ENCODE measurements at regions not wholly inside any gene's neighbourhood (a gene's known extent, or its start where the extent isn't known, plus 50 kb on each side); places are given as distances from the start of the nearest gene placed in this dataset.

- no peak for DNase-seq (ENCODE audit: extremely low read depth, insufficient read length)
- no peaks in the 10 kb centered on the region for H3K27me3 ChIP-seq (replicated peaks; ENCODE audit: control insufficient read depth, insufficient read depth, low read length)
- TF ChIP-seq CTCF (IDR thresholded peaks at IDR 0.05; ENCODE audit: insufficient read depth, low read length, poor library complexity, severe bottlenecking): no peak
- no peak overlapping the region for H3K4me3 ChIP-seq (replicated peaks; ENCODE audit: low read depth, low read length)
- H3K36me3 ChIP-seq (ENCODE audit: control insufficient read depth, insufficient read depth, low read length): no peaks in the 10 kb centered on the region
Observed at GRCh38 chr15:35738370-35738769, 192.4 kb upstream of the DPH6 start.

GRCh38 chr15:35740761-35741160 is 194.8 kb upstream of the DPH6 start:
- no peak for TF ChIP-seq CTCF (IDR thresholded peaks at IDR 0.05; ENCODE audit: insufficient read depth, low read length, poor library complexity, severe bottlenecking)
- Histone ChIP-seq H3K27me3 (replicated peaks; ENCODE audit: control insufficient read depth, insufficient read depth, low read length) (no peaks in the 10 kb centered on the region), H3K36me3 (ENCODE audit: control insufficient read depth, insufficient read depth, low read length) (no peaks in the 10 kb centered on the region), H3K4me3 (replicated peaks; ENCODE audit: low read depth, low read length) (no peak overlapping the region)
- DNase-seq (ENCODE audit: extremely low read depth, insufficient read length): no peak

GRCh38 chr15:35741395-35741794 is 195.4 kb upstream of the DPH6 start:
- DNase-seq (ENCODE audit: extremely low read depth, insufficient read length): no peak
- H3K4me3 ChIP-seq (replicated peaks; ENCODE audit: low read depth, low read length): no peak overlapping the region
- no peaks in the 10 kb centered on the region for H3K27me3 ChIP-seq (replicated peaks; ENCODE audit: control insufficient read depth, insufficient read depth, low read length)
- TF ChIP-seq CTCF (IDR thresholded peaks at IDR 0.05; ENCODE audit: insufficient read depth, low read length, poor library complexity, severe bottlenecking): no peak
- no peaks in the 10 kb centered on the region for H3K36me3 ChIP-seq (ENCODE audit: control insufficient read depth, insufficient read depth, low read length)

- H3K36me3 ChIP-seq (ENCODE audit: control insufficient read depth, insufficient read depth, low read length): no peaks in the 10 kb centered on the region
- no peak for TF ChIP-seq CTCF (IDR thresholded peaks at IDR 0.05; ENCODE audit: insufficient read depth, low read length, poor library complexity, severe bottlenecking)
- no peak for DNase-seq (ENCODE audit: extremely low read depth, insufficient read length)
- no peaks in the 10 kb centered on the region for H3K27me3 ChIP-seq (replicated peaks; ENCODE audit: control insufficient read depth, insufficient read depth, low read length)
- H3K4me3 ChIP-seq (replicated peaks; ENCODE audit: low read depth, low read length): no peak overlapping the region
Observed at GRCh38 chr15:35741881-35742280, 195.9 kb upstream of the DPH6 start.

GRCh38 chr15:35743321-35743720 is 197.4 kb upstream of the DPH6 start:
- no peaks in the 10 kb centered on the region for H3K36me3 ChIP-seq (ENCODE audit: control insufficient read depth, insufficient read depth, low read length)
- no peaks in the 10 kb centered on the region for H3K27me3 ChIP-seq (replicated peaks; ENCODE audit: control insufficient read depth, insufficient read depth, low read length)
- no peak overlapping the region for H3K4me3 ChIP-seq (replicated peaks; ENCODE audit: low read depth, low read length)
- DNase-seq (ENCODE audit: extremely low read depth, insufficient read length): no peak
- no peak for TF ChIP-seq CTCF (IDR thresholded peaks at IDR 0.05; ENCODE audit: insufficient read depth, low read length, poor library complexity, severe bottlenecking)

GRCh38 chr15:35746121-35746520 is 200.2 kb upstream of the DPH6 start:
- no peak overlapping the region for H3K4me3 ChIP-seq (replicated peaks; ENCODE audit: low read depth, low read length)
- no peaks in the 10 kb centered on the region for H3K27me3 ChIP-seq (replicated peaks; ENCODE audit: control insufficient read depth, insufficient read depth, low read length)
- H3K36me3 ChIP-seq (ENCODE audit: control insufficient read depth, insufficient read depth, low read length): no peaks in the 10 kb centered on the region
- no peak for TF ChIP-seq CTCF (IDR thresholded peaks at IDR 0.05; ENCODE audit: insufficient read depth, low read length, poor library complexity, severe bottlenecking)
- DNase-seq (ENCODE audit: extremely low read depth, insufficient read length): no peak
